DND-41 (cell line): ENCODE measurements at regions not wholly inside any gene's neighbourhood (a gene's known extent, or its start where the extent isn't known, plus 50 kb on each side); places are given as distances from the start of the nearest gene placed in this dataset.

Source experiments
- ATAC-seq: fragments of 200-7000 bp; cut with Tn5 transposase; 3 replicates; pipeline ENCODE4 v1.9.1; 2021; ENCODE audit warnings: low read depth; ENCODE audit not compliant: insufficient read depth
- DNase-seq: peaks from one replicate; pipeline ENCODE4 v3.0.0-alpha.2; 2020
- H2AFZ ChIP-seq: 2 replicates; pipeline ENCODE4 v1.6.0; 2012; ENCODE audit warnings: low read depth, low read length
- H3K27ac ChIP-seq: 2 replicates; pipeline ENCODE4 v1.5.1; 2012; ENCODE audit warnings: low read length, inconsistent platforms
- H3K27me3 ChIP-seq: fragments of 200-600 bp; sonication (generic); 2 replicates; pipeline ENCODE4 v1.6.0; 2012; ENCODE audit warnings: low read length, mild to moderate bottlenecking, inconsistent platforms; ENCODE audit not compliant: insufficient read depth, poor library complexity
- H3K36me3 ChIP-seq: 2 replicates; pipeline ENCODE4 v1.5.1; 2012; ENCODE audit warnings: low read length, inconsistent platforms; ENCODE audit not compliant: insufficient read depth
- H3K4me1 ChIP-seq: 2 replicates; pipeline ENCODE4 v1.5.1; 2012; ENCODE audit warnings: mild to moderate bottlenecking, low read length; ENCODE audit not compliant: insufficient read depth
- H3K4me2 ChIP-seq: 2 replicates; pipeline ENCODE4 v1.6.0; 2012; ENCODE audit warnings: mild to moderate bottlenecking, moderate library complexity, low read length, inconsistent platforms; ENCODE audit not compliant: insufficient read depth
- H3K4me3 ChIP-seq, 2 experiments: fragments of 200-600 bp in 1 of 2; shearing (Covaris generic) in 1 of 2; 2 replicates each; pipeline ENCODE4 v1.5.1; 2012 to 2016; ENCODE audit warnings: inconsistent platforms in 2 of 2, low read length in 2 of 2, mild to moderate bottlenecking in 2 of 2, low read depth in 1 of 2, moderate library complexity in 1 of 2
- H3K79me2 ChIP-seq: 2 replicates; pipeline ENCODE4 v1.6.0; 2012; ENCODE audit warnings: low read length, inconsistent platforms; ENCODE audit not compliant: insufficient read depth
- H3K9ac ChIP-seq: 2 replicates; pipeline ENCODE4 v1.6.0; 2012; ENCODE audit warnings: low read depth, mild to moderate bottlenecking, inconsistent platforms, low read length, moderate library complexity
- H3K9me3 ChIP-seq: 2 replicates; pipeline ENCODE4 v1.5.1; 2012; ENCODE audit warnings: low read length, moderate library complexity, mild to moderate bottlenecking, inconsistent platforms; ENCODE audit not compliant: insufficient read depth, severe bottlenecking
- H4K20me1 ChIP-seq: 2 replicates; pipeline ENCODE4 v1.6.0; 2012; ENCODE audit warnings: low read length; ENCODE audit not compliant: insufficient read depth
- EZH2 ChIP-seq: IDR thresholded peaks from 3 replicates; pipeline ENCODE4 v1.6.1; 2012; ENCODE audit warnings: borderline replicate concordance, low read depth, mild to moderate bottlenecking, moderate library complexity, low read length, inconsistent platforms; ENCODE audit not compliant: severe bottlenecking
- TF ChIP-seq, protein P1 (sequence below): IDR thresholded peaks from 2 replicates; pipeline ENCODE4 v1.5.1; 2012; ENCODE audit warnings: borderline replicate concordance, low read length, moderate library complexity, mild to moderate bottlenecking; ENCODE audit not compliant: poor library complexity, severe bottlenecking; ENCODE audit errors: extremely low read depth

DNA sequence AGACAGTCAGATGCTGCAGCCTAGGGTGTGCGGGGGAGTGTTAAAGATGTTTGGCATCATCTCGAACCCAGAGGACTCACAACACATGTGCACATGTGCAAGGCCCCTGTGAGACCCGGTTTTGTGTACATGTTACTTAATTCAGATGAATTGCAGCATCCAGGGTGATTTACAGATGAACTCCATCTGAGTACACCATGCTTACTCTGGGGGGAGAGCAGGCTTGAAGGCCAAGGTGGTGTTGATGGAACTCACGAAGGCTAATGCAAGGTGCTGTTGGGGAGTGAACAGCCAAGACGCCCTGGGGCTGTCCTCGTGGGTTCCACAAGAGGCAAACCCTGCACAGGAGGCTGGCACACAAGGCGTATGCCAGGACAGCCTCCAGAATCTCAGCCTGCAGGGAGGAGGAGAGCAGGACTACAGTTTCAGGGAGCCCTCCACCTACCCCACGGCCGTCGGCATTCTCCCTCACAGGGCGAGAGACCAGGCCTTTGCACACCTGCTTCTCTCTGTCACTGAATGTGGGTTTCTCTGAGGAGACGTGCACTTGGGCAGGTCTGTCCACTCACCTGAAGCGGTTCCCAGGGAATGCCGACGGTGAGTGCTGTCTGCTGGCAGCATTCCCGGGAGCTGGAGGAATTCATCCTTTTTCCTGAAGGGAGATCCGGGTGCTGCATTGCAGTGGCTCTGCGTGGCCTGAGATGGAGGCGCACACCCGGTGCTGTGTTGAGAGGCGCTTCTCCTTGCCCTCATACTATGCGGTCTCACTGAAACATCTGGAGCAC is 178.5 kb upstream of the RNF32 start:
- Histone ChIP-seq H3K27ac (no peak overlapping the region), H4K20me1 (no peaks in the 10 kb centered on the region), H3K4me1 (no peaks in the 10 kb centered on the region), H3K9me3 (no peaks in the 10 kb centered on the region), H3K79me2 (no peaks in the 10 kb centered on the region), H3K4me3 (no peak overlapping the region), H3K9ac (no peak overlapping the region), H3K36me3 (no peaks in the 10 kb centered on the region), H3K4me2 (no peak overlapping the region), H3K27me3 (peaks cover 23% of the 10 kb centered on the region), H2AFZ (no peak overlapping the region)
- ATAC-seq (no peak), DNase-seq (no peak)
- no peak for TF ChIP-seq EZH2
- TF ChIP-seq, protein P1, sequence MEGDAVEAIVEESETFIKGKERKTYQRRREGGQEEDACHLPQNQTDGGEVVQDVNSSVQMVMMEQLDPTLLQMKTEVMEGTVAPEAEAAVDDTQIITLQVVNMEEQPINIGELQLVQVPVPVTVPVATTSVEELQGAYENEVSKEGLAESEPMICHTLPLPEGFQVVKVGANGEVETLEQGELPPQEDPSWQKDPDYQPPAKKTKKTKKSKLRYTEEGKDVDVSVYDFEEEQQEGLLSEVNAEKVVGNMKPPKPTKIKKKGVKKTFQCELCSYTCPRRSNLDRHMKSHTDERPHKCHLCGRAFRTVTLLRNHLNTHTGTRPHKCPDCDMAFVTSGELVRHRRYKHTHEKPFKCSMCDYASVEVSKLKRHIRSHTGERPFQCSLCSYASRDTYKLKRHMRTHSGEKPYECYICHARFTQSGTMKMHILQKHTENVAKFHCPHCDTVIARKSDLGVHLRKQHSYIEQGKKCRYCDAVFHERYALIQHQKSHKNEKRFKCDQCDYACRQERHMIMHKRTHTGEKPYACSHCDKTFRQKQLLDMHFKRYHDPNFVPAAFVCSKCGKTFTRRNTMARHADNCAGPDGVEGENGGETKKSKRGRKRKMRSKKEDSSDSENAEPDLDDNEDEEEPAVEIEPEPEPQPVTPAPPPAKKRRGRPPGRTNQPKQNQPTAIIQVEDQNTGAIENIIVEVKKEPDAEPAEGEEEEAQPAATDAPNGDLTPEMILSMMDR, result no peak

DNA sequence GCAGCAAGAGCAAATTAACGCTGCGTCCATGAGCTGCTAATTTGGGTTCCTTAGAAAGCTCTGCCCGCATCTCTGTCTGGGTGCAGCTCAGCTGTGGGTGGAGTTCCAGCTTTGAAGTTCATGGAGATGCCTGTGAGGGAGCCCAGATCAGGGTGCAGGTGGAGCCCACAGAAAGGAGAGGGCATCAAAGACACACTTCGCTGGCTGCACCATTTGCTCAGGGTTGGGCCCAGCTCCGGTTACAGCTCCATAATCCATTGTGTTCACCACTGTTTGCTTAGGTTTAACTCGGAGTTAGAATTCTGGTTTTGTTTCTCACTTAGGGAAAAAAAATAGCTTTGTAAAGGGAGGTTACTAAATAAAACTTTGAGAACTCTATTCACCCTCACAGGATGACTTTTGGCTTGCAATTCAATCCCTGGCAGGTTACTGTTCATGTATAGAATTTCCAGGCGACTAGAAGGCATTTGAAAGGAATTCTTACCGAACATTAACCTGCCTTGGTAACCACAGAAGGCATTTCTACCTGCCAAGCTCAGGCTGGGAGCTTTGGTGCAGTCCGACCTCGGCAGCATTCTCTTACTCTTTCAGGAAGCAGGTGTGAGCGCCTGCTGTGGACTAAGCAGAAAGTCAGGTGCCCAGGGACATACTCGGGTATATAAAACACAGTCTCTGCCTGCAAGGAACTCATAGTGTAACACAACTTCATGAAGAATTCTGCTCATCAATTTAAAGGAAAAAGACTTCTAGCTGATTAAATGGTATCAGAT is 179.5 kb upstream of the RNF32 start:
- Histone ChIP-seq H3K79me2 (no peaks in the 10 kb centered on the region), H2AFZ (no peak overlapping the region), H3K4me2 (no peak overlapping the region), H3K36me3 (no peaks in the 10 kb centered on the region), H3K4me3 (no peak overlapping the region), H4K20me1 (no peaks in the 10 kb centered on the region), H3K9me3 (no peaks in the 10 kb centered on the region), H3K4me1 (no peaks in the 10 kb centered on the region), H3K27me3 (peaks cover 23% of the 10 kb centered on the region), H3K9ac (no peak overlapping the region), H3K27ac (no peak overlapping the region)
- DNase-seq, result no peak
- no peak for ATAC-seq
- no peak for TF ChIP-seq EZH2
- TF ChIP-seq, protein P1, result no peak

DNA sequence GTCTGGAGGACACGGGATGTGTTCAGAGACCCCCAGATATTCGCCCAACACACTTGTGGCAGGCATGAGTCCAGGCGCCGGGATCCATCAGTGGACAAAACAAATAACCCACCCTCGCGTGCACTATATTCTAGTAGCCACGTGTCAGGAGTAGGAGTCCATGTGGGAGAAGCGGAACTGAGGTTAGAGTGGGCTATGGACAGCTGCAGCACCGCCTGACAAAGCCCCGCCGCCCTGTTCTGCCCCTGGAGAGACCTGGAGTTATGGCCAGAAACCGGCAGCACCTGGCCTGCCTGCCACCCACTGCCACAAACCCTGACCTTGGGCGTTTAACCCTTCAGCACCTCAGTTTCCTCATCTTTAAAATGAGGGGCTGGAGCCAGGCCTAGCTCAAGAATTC is 181.0 kb upstream of the RNF32 start:
- H3K4me1 ChIP-seq, result no peaks in the 10 kb centered on the region
- H3K4me3 ChIP-seq, result no peak overlapping the region
- H3K36me3 ChIP-seq, result no peaks in the 10 kb centered on the region
- no peak for DNase-seq
- no peaks in the 10 kb centered on the region for H4K20me1 ChIP-seq
- no peak for TF ChIP-seq EZH2
- TF ChIP-seq, protein P1, result no peak
- H3K4me2 ChIP-seq, result no peak overlapping the region
- H3K9me3 ChIP-seq, result no peaks in the 10 kb centered on the region
- H3K27me3 ChIP-seq, result peaks cover 18% of the 10 kb centered on the region
- no peak overlapping the region for H2AFZ ChIP-seq
- no peak for ATAC-seq
- no peak overlapping the region for H3K9ac ChIP-seq
- no peaks in the 10 kb centered on the region for H3K79me2 ChIP-seq
- no peak overlapping the region for H3K27ac ChIP-seq
